D341Med (cell line): ENCODE measurements at regions not wholly inside any gene's neighbourhood (a gene's known extent, or its start where the extent isn't known, plus 50 kb on each side); places are given as distances from the start of the nearest gene placed in this dataset.
"Not testable (repeated sequence)": the region's sequence is repeated elsewhere in the genome, so short reads cannot be mapped to it uniquely, and the experiment has no call there.

ENCODE experiments used
- DNase-seq: peaks from one replicate; pipeline ENCODE4 v3.0.0; 2012; ENCODE audit warnings: low spot score

- no peak for DNase-seq
Measured at GRCh38 chr3:101913168-101913567, 63.9 kb downstream of the NFKBIZ start.

- not testable (repeated sequence) for DNase-seq
Measured at GRCh38 chr3:101917761-101918160, 68.4 kb downstream of the NFKBIZ start.

- DNase-seq, result not testable (repeated sequence)
Measured at GRCh38 chr3:101922151-101922725, 72.9 kb downstream of the NFKBIZ start.

GRCh38 chr3:101924621-101925020 lies 75.3 kb downstream of the NFKBIZ start:
- not testable (repeated sequence) for DNase-seq

- DNase-seq, result not testable (repeated sequence)
Measured at GRCh38 chr3:101925124-101925523, 75.8 kb downstream of the NFKBIZ start.

GRCh38 chr3:101925564-101925963 lies 76.2 kb downstream of the NFKBIZ start:
- DNase-seq, result no peak

GRCh38 chr3:101926594-101927105 lies 77.3 kb downstream of the NFKBIZ start:
- DNase-seq, result no peak

GRCh38 chr3:101928890-101929289 lies 79.6 kb downstream of the NFKBIZ start:
- DNase-seq, result no peak

GRCh38 chr3:101931081-101931480 lies 81.8 kb downstream of the NFKBIZ start:
- DNase-seq, result no peak

GRCh38 chr3:101932326-101933068 lies 83.2 kb downstream of the NFKBIZ start:
- DNase-seq, result no peak

- no peak for DNase-seq
Measured at GRCh38 chr3:101936419-101937356, 87.4 kb downstream of the NFKBIZ start.

- no peak for DNase-seq
Measured at GRCh38 chr3:101938262-101938847, 89.0 kb downstream of the NFKBIZ start.

- DNase-seq, result no peak
Measured at GRCh38 chr3:101939361-101940049, 90.2 kb downstream of the NFKBIZ start.

GRCh38 chr3:101940521-101941317 lies 91.4 kb downstream of the NFKBIZ start:
- DNase-seq, result no peak

GRCh38 chr3:101941318-101942040 lies 92.2 kb downstream of the NFKBIZ start:
- DNase-seq, result no peak

- no peak for DNase-seq
Measured at GRCh38 chr3:101942356-101942755, 93.0 kb downstream of the NFKBIZ start.

GRCh38 chr3:101943029-101943428 lies 93.7 kb downstream of the NFKBIZ start:
- DNase-seq, result no peak

- DNase-seq, result no peak
Measured at GRCh38 chr3:101944308-101944707, 95.0 kb downstream of the NFKBIZ start.

- no peak for DNase-seq
Measured at GRCh38 chr3:101945980-101946379, 96.7 kb downstream of the NFKBIZ start.

GRCh38 chr3:101946906-101947305 lies 97.6 kb downstream of the NFKBIZ start:
- DNase-seq, result no peak
